ENCODE measurements at regions not wholly inside any gene's neighbourhood (a gene's known extent, or its start where the extent isn't known, plus 50 kb on each side); places are given as distances from the start of the nearest gene placed in this dataset.
A peak's percentile ranks its signal among the peaks of the same experiment; 100 is the strongest.

DNA sequence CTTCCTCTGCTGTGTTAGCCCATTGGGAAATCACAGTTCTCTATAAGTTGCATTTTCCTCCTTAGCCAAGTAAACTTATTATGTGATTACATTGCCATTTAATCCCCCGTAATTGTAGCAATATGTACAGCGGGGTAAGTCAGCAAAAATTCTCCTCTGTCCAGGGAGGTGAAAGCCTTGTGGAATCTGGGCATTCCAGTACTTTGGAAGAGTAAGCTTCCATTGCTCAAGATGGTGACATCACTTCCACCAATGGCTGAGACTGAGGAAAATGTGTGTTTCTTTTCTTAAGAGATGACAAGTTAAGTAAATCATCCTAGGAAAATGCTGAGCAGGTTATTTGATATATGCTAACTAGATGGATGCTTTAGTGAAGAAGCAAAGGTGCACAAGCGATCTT is 436.7 kb downstream of the CETN3 start:
- no peak overlapping the region for H3K27ac ChIP-seq
- no peaks in the 10 kb centered on the region for H3K4me1 ChIP-seq
- TF ChIP-seq POLR2A (IDR thresholded peaks at IDR 0.05) (no peak), POLR2AphosphoS5 (IDR thresholded peaks at IDR 0.05; ENCODE audit: insufficient read depth in 1 of 2, low read depth in 1 of 2) (no peak)
- no peak overlapping the region for H3K4me3 ChIP-seq
- no peak for DNase-seq (ENCODE audit: extremely low spot score in 2 of 2)
- intact Hi-C loops (cut with DNase I): no loop called here
- no peaks in the 10 kb centered on the region for H3K27me3 ChIP-seq
- H3K9me3 ChIP-seq: no peaks in the 10 kb centered on the region
- no peaks in the 10 kb centered on the region for H3K36me3 ChIP-seq

GRCh38 chr5:89968958-89969381 is 440.6 kb downstream of the CETN3 start:
- no peaks in the 10 kb centered on the region for H3K9me3 ChIP-seq
- H3K4me3 ChIP-seq: no peak overlapping the region
- no peaks in the 10 kb centered on the region for H3K36me3 ChIP-seq
- H3K27ac ChIP-seq: peak overlapping the region; percentile 27
- TF ChIP-seq, protein P1, sequence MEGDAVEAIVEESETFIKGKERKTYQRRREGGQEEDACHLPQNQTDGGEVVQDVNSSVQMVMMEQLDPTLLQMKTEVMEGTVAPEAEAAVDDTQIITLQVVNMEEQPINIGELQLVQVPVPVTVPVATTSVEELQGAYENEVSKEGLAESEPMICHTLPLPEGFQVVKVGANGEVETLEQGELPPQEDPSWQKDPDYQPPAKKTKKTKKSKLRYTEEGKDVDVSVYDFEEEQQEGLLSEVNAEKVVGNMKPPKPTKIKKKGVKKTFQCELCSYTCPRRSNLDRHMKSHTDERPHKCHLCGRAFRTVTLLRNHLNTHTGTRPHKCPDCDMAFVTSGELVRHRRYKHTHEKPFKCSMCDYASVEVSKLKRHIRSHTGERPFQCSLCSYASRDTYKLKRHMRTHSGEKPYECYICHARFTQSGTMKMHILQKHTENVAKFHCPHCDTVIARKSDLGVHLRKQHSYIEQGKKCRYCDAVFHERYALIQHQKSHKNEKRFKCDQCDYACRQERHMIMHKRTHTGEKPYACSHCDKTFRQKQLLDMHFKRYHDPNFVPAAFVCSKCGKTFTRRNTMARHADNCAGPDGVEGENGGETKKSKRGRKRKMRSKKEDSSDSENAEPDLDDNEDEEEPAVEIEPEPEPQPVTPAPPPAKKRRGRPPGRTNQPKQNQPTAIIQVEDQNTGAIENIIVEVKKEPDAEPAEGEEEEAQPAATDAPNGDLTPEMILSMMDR (IDR thresholded peaks at IDR 0.05): no peak
- TF ChIP-seq POLR2AphosphoS5 (IDR thresholded peaks at IDR 0.05; ENCODE audit: insufficient read depth in 1 of 2, low read depth in 1 of 2) (peak in 1 of 2 donors; percentile 46), POLR2A (IDR thresholded peaks at IDR 0.05) (no peak)
- no peak for DNase-seq (ENCODE audit: extremely low spot score in 2 of 2)
- intact Hi-C loops (cut with DNase I): no loop called here
- H3K4me1 ChIP-seq: no peaks in the 10 kb centered on the region
- H3K27me3 ChIP-seq: no peaks in the 10 kb centered on the region

- no peaks in the 10 kb centered on the region for H3K36me3 ChIP-seq
- H3K4me1 ChIP-seq: no peaks in the 10 kb centered on the region
- peak overlapping the region; percentile 5 for H3K27ac ChIP-seq
- no peaks in the 10 kb centered on the region for H3K9me3 ChIP-seq
- intact Hi-C loops (cut with DNase I): no loop called here
- TF ChIP-seq POLR2A (IDR thresholded peaks at IDR 0.05) (no peak), POLR2AphosphoS5 (IDR thresholded peaks at IDR 0.05; ENCODE audit: insufficient read depth in 1 of 2, low read depth in 1 of 2) (no peak)
- TF ChIP-seq, protein P1 (IDR thresholded peaks at IDR 0.05): no peak
- no peak for DNase-seq (ENCODE audit: extremely low spot score in 2 of 2)
- no peak overlapping the region for H3K4me3 ChIP-seq
- no peaks in the 10 kb centered on the region for H3K27me3 ChIP-seq
Measured at GRCh38 chr5:89967771-89968444, 441.6 kb downstream of the CETN3 start.

GRCh38 chr5:89956838-89957237 is 452.7 kb downstream of the CETN3 start:
- no peaks in the 10 kb centered on the region for H3K36me3 ChIP-seq
- intact Hi-C loops (cut with DNase I): no loop called here
- TF ChIP-seq POLR2AphosphoS5 (IDR thresholded peaks at IDR 0.05; ENCODE audit: insufficient read depth in 1 of 2, low read depth in 1 of 2): no peak
- TF ChIP-seq, protein P1 (IDR thresholded peaks at IDR 0.05): no peak
- no peak for TF ChIP-seq POLR2A (IDR thresholded peaks at IDR 0.05)
- H3K9me3 ChIP-seq: no peaks in the 10 kb centered on the region
- no peak for DNase-seq (ENCODE audit: extremely low spot score in 2 of 2)
- no peak overlapping the region for H3K4me3 ChIP-seq
- no peaks in the 10 kb centered on the region for H3K27me3 ChIP-seq
- no peaks in the 10 kb centered on the region for H3K4me1 ChIP-seq
- no peak overlapping the region for H3K27ac ChIP-seq

DNA sequence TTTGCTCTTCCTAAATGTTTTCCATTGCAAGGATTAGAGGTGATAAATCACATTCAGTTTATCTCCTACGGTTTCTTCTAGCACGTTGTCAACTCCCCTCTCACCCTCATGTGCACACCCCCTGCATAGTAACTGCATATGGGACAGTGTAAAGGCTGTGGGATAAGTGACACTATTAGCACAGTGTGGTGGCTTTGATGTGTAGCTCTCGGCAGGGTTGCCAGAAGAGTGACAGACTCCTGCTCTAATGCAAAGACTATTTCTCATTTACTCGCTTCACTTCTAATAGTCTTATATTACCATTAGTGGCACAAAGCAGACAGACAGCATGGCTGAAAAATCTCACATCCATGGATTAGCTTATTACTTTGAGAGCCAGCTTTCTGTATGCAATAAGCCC is 454.6 kb downstream of the CETN3 start:
- H3K4me1 ChIP-seq: no peaks in the 10 kb centered on the region
- H3K27me3 ChIP-seq: no peaks in the 10 kb centered on the region
- no peak for DNase-seq (ENCODE audit: extremely low spot score in 2 of 2)
- no peak overlapping the region for H3K27ac ChIP-seq
- intact Hi-C loops (cut with DNase I): no loop called here
- no peak overlapping the region for H3K4me3 ChIP-seq
- H3K36me3 ChIP-seq: no peaks in the 10 kb centered on the region
- TF ChIP-seq POLR2A (IDR thresholded peaks at IDR 0.05) (no peak), POLR2AphosphoS5 (IDR thresholded peaks at IDR 0.05; ENCODE audit: insufficient read depth in 1 of 2, low read depth in 1 of 2) (no peak)
- TF ChIP-seq, protein P1 (IDR thresholded peaks at IDR 0.05): no peak
- no peaks in the 10 kb centered on the region for H3K9me3 ChIP-seq
